Inferior parietal cortex (tissue), 1 donor: ENCODE measurements at regions not wholly inside any gene's neighbourhood (a gene's known extent, or its start where the extent isn't known, plus 50 kb on each side); places are given as distances from the start of the nearest gene placed in this dataset.

Source experiments
- DNase-seq: peaks from one replicate; pipeline ENCODE4 v3.0.0-alpha.2; 2016; ENCODE audit errors: extremely low spot score

DNA sequence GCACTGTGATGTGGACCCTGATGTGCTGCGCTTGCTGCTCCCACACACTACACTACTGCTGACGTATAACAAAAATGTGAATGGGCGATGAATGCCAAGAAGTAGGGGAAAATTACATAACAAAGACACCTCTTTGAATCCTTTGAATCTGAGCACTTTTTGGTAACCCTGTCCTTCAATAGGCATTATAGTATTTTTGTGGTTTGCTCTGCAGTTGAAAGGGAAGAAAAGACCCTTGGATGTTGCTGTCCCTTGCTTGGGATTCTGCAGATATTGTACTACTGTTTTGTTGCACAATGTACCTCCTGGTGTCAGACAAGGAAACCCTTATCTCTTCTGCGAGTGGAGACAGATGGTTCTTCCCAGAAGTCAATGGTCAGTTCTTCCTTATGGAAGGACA lies 124.8 kb upstream of the UBE3A start:
- DNase-seq: no peak

DNA sequence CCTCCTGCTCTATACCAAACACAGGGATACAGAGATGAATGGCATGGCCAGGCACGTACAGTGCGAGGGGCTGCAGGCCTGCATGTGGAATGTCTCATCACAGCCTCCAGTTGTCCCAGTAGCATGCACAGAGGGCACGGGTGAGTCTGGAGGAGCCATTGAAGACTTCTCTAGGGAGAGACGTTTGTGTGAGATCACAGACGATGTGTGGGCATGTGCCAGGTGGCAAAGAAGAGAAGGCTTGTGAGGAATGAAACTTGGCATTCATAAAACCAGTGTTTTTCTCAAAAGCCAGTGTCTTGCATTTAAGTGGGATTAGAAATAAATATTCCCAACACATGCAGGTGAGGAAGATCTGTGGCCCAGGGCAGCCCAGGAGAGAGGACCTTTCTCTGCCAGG lies 119.1 kb upstream of the UBE3A start:
- DNase-seq: no peak

DNA sequence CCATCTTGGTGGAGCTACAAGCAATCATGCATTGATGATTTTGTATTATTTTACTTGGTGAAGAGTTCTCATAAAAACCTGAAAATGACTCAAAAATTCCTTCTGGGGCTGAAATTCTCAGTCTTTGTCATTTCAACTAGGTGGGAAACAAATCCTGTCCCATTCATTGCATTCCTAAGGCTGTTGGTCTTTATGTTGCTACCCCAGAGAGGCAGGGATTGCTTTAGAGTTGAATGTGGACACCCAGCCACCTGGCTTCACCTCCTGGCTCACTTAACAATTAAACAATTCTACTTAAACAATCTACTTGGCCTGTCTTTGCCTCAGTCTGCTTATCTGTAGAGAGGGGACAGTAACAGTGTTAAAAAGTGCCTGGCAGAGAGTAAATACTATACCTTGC lies 117.3 kb upstream of the UBE3A start:
- DNase-seq: no peak

DNA sequence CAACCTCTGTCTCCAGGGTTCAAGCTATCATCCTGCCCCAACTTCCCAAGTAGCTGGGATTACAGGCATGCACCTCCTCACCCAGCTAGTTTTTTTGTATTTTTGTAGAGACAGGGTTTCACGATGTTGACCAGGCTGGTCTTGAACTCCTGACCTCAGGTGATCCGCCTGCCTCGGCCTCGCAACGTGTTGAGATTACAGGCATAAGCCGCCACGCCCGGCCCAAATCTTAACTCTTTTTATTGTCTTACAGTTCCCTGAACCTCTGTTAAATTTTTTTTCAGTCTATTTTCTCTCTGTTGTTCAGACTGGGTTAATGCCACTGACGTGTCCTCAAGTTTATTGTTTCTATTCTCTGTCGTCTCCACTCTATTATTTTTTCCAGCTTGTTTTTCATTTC lies 115.8 kb upstream of the UBE3A start:
- DNase-seq: no peak

DNA sequence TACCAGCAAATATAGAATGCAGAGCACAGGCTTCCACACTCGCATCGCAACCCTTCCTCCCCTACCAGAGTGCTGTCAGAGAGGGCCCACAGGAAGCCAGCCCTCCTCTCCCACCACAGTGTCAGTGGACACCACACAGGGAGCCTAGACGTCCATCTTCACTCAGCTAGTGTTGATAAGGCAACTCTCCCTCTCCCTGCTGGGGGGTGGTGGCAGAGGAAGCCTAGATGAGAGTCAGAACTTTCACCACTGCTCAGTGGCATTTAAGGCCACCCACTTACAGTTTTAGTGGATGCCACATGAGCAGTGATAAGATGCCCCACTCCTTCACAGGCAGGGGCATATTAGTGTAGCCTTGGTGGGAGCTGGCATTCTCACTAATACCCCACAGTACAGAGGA lies 109.8 kb upstream of the UBE3A start:
- no peak for DNase-seq

DNA sequence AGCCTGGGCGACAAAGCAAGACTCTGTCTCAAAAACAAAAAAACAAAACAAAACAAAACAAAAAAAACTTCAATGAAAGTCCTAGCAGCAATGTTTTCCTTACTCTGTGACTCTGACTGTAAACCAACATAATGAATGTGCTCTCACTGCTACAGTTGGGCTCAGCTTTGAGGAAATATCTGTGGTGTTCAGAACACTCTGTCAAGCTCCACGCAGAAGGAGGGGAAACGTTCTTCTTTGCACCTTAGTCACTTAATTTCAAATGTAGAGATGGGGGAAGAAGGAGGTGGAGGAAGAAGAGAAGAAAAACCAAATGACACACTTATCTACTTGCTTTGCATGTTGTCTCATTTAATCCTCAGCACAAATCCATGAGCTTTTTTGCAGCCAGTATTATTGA lies 107.1 kb upstream of the UBE3A start:
- no peak for DNase-seq

DNA sequence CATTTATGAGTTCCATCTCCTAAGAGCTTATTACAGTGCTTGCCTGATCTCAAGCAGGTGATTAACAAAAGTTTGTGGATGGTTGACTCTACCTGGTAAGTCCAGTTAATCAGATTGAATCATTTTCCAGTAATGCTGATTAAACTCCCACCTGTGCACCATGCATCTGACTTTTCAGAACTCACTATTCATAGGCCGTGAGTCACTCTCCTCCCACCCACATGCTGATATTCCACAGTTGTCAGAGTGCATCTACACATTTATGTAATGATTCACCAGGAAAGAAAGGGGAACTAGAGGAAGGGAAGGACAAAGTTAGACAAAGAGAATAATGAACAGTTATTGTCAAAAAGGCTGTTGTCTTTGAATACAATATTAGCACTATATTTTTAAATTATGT lies 106.2 kb upstream of the UBE3A start:
- DNase-seq: no peak

DNA sequence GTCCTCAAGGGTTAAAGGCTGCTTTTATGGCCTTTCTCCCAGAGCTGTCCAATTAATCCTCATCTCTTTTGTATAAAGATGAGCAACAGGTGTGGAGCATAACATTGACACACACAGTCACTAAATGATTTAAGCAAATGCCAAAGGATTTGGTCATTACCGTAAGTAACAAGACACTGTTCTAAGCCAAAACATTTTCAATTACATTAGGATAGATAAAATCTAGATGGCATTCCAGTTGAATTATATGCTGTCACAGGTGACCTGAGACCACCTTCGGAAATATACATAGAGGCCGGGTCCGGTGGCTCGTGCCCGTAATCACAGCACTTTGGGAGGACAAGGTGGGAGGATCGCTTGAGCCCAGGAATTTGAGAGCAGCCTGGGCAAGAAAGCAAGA lies 105.3 kb upstream of the UBE3A start:
- no peak for DNase-seq

DNA sequence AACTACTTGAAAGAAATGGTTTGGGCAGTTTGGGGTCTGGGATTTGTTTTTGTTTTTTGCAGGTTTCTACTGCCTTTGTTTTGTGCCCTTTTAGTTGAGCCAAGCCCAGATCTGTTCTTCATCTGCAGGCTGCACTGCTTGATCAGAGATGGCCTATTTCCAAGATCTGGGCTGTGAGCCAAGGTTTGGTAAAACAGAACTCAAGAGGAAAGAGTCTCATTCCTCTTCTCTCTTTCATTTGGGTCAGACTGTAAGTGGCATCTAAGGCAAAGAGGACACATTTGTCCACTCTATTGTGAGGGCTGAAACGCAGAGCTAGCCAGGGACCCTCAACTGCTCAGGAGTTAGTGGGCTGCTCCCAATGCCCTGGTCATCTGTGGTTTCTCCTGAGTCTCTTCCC lies 104.4 kb upstream of the UBE3A start:
- peak; percentile 86 for DNase-seq

DNA sequence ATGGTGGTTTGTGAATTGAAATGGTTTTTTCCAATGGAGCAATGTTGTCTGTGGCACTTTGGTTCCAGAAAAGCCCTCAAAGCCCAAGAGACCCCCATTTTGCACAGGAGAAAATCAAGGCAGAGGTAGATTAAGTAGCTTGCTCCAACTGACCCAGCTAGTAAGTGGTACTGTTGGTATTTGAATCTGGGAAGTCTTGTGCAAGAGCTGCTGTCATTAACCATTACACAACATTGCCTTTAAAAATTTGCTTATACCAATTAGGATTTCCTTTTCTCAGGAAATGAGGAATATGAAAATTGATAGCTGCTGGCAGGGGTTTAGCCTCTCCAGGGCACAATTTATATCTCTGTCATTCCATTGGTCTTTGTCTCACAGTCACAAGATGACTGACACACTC lies 102.4 kb upstream of the UBE3A start:
- DNase-seq: no peak

DNA sequence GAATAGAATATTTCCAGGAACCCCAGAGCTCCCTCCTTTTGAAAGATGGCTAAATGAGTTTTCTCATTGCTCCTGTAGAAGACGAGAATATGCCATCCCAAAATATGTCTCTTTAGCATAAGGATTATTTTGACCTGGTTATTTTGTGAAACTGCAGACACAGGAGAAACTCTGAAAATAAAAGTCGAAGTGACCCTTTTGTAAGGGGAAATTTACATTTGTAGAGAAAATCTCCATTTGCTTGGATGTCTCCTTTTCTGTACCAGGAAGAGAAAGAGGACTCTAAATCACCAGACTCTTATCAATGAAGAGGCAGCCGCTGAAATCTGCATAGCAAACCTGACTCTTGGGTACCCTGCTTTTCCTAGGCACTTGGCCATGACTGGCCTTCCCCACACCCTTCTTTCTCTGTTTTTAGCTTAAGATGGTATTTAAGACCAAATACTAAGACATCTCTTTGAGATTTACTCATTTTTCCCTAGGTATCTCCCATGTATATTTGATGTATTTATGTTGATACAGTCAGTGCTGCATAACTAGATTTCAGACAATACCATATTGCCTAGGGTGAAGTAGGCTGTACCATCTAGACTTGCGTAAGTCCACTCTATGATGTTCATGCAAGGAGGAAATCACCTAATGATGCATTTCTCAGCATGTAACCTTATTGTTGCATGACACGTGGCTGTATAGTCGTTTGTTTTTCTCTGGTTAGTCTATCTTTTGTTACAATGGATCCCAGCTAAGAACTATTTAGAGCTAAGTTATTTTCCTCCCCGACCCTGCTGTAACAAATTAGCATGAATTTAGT lies 98.2 kb upstream of the UBE3A start:
- no peak for DNase-seq

DNA sequence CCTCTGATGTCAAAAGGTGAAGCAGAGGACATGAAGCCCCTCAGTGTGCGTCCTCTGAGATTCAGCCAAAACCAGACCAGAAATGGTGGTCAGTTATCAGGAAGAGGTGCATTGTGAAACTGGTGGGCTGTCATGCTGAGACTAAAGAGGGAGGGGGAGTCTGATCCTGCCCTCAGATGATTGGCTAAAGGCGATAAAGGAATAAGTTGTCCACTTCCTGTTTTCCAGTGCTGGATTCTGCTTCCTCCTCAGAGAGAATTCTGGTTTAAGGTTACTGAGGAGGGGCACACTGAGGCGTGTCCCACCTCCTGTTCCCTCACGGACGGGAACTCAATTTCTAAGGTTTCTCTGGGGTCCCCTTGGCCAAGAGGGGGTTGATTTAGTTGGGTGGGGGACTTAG lies 97.0 kb upstream of the UBE3A start:
- no peak for DNase-seq

DNA sequence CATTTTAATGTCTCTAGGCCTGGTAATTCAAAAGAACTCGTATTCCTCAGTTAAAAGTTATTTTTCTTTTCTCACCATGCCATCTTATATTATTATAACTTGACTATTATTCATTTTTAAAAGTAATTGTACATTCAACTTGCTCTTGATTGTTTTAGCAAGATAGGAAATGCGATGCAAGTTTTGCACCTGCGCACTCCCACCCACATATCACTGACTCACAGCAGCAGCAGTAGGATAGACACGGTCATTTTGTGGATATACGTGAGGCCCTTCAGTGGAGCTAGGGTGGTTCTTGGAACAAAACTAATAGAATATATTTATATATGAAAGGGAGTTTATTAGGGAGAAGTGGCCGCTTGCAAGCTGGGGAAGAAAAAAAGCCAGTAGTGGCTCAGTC lies 95.5 kb upstream of the UBE3A start:
- no peak for DNase-seq

DNA sequence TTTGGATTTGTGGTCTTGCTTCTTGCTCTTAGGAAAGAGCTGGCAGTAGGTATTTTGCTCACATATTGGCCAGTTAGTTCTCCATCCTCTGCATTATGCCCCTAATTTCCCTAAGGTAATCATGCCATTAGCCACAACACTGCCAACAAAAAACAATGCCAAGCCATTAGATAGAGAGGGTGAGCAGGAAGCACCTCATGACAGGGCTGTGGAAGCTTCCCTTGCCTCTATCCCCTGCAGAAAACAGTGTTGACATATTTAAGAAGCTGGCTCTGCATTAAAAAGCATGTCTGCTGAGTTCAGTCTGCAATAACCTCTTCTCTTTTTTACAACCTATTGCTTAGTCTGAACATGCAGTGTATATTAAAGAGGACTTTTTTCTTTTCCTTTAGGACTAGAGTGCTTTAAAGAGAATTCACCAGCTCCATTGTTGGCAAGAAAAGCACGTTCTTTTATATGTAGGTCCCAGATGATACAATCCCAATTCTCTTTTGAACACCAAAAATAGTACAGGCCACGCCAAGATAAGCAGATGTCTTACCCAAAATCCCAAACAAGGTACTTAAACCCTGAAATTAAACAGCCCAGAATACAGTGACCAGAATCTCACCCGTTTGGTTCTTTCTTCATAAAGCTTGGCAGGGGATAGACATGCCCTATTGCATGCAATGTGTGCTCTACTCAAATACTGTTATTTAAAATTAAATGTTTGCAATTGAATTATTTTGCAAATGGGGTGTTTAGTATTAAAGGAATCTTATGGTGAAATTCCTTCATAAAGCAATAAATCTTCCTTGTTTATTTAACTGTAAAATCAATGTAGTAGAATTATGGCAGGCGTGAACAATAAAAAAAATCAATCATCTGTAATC lies 93.7 kb upstream of the UBE3A start:
- no peak for DNase-seq

DNA sequence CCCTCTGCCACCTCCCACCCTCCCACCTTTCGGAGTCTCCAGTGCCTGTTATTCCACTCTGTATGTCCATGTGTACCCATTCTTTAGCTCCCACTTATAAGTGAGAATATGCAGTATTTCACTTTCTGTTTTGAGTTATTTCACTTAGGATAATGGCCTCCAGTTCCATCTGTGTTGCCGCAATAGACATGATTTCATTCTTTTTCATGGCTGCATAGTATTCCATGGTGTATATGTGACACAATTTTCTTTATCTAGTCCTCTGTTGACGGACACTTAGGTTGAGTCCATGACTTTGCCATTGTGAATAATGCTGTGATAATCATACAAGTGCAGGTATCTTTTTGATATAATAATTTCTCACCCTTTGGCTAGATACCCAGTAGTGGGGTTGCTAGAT lies 91.0 kb upstream of the UBE3A start:
- no peak for DNase-seq

DNA sequence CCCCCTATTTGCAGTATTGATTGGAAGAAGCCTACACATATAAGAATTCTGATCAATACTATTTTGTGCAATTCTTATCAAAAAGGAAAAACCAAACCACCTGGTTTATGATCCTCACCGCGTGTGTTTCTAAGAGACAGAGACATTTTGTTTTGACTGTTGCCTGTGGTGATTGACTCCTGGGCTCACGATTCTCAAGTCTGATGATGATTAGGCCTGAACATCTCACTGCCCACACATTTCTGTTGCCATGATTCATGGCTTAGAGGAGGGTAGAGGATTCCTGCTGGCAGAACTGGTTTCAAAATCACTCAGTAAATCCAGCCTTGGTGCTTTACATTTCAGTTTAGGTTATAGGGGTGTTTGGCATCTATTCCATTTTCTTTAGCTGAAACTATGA lies 88.3 kb upstream of the UBE3A start:
- no peak for DNase-seq

DNA sequence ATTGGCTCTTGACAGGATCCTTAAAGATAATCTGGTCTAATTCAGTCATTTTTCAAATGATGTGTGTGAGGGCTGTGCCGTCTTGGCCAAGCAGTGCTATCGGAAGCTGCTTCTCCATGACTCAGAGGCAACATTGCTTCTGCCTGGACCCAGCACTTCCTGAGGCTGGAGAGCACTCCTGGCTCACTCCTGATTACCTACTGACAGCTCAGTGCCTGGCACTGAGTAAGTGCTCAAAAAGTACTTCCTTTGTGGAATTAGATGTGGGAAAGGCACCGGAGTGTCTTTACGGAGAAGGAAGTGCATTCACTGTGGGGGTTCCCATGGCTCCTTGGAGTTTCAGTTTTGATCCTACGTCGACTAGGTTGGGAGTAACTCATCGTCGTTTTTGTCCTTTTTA lies 86.9 kb upstream of the UBE3A start:
- DNase-seq: no peak

DNA sequence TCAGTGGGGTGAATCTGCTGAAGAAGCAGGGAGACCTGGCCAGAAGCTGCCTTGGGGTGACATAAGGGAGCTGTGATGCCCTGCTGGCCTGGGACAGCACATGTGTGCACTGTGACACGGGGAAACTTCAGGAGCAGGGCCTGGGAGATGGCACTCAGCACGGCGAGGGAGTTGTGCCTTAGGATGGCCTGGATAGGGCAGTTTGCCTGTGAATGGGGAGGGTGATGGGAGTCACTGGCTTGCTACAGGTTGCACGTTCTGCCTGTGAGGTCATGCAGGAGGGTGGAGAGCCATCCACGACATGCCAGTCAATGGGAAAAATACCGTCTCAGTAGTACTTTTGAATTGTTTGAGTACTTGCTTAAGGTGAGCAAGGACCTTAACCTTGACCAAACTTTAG lies 76.8 kb upstream of the UBE3A start:
- DNase-seq: no peak

DNA sequence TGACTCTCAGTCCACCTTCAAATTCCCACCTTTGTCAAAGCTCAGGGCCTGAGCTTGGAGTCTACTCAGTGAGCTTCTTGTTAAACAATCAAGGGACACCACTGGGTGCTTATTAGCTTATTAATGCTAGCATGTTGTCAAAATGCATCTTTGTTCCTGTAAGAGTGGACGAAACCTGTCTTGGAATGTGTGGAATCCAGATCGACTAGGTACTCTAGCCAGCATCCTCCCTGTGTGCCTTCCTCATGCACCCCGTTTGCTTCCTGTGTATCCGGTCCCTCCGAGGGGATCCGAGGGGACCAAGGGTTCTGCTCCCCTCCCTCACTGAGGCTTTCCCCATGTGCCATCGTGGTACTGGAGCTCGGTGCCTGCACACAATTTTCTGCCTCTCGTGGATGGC lies 75.7 kb upstream of the UBE3A start:
- DNase-seq: no peak

DNA sequence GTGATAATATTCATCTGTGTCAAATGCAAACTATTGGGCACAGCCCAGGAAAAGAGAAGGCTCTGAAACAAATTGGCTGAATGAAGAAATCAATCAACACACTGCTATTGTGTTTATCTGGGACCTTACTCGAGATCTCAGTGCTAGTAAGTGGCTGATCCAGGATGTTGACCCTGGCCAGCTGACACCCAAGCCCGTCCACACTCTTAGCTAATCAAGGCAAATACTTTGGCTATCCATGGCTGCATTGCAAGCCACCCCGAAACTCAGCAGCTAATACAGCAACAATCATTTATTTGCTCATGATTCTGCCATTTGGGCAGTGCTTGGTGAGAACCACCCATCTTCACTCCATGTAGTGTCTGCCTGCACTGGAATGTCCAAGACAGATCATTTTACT lies 74.1 kb upstream of the UBE3A start:
- DNase-seq: no peak

DNA sequence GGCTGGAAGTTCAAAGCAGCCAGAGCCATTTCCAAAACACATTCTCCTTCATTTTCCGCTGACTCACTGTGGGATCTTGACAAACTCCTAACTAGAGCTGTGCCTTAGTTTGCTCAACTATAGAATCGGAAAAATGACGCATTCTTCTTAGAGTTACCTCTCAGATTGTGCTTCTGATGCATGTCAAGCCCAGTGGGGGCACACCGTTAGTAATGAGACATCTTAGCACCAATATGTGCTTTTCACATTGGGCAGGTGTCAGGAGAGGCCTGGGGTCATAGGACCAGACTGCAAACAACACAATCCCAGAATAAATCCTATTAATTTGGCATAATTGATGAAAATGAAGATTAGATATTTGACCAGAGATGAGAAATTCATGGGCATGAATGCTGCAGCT lies 71.3 kb upstream of the UBE3A start:
- no peak for DNase-seq

DNA sequence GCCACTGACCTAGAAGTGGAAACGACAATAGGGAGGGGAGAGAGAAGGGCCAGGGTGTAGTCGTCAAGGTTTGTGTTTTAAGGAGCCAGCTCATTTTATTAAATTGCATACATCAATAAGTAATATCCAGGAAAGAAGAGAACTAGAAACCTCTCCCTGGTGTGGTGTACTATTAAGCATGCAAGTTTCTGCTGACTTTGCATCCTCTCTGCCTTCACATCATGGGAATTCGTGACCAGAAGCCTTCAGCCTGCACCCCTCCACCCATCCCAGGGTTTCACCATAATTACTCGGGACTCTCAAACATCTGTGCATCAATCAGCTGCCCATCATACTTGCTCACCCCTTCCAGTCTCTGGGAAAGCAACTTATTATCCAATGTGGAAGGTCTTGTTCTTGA lies 70.9 kb upstream of the UBE3A start:
- no peak for DNase-seq

DNA sequence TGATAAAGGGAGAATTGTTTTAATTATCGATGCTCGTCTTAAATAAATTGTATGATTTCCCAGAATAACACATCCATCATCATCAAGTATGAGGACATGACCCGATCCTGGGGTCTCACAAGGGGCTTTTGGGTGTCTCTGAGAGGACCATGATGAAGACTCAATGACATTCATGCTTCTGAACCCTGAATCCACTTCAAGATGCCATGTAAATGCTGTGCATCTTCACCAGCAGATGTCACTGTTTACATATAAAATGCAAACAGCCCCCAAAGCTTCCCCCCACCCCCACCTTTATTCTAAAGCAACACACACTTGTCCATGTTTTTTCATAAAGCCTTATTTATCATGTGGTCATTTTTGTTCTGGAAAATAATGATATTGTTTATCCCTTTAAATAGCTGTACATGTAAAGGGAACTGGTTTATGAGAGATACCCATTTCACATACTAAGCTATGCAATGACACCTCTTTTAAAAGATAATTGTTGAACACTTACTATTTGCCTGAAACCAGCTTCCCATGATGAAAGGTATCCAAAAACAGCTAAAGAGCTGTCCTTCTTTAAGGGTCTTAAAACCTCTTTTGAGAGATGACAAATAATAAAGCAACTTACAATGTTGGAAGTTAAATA lies 69.7 kb upstream of the UBE3A start:
- peak; percentile 68 for DNase-seq
